H1 (cell line): ENCODE measurements at regions not wholly inside any gene's neighbourhood (a gene's known extent, or its start where the extent isn't known, plus 50 kb on each side); places are given as distances from the start of the nearest gene placed in this dataset.

Source experiments
- GABPA ChIP-seq: IDR thresholded peaks from 2 replicates; pipeline ENCODE4 v1.6.1; 2011; ENCODE audit warnings: mild to moderate bottlenecking, low read length, moderate library complexity, borderline replicate concordance; ENCODE audit not compliant: insufficient read depth
- TF ChIP-seq, protein P1 (sequence below): fragments of 300-600 bp; sonication (generic); IDR thresholded peaks from 2 replicates; pipeline ENCODE4 v1.7.1; 2012; ENCODE audit warnings: low read length, moderate library complexity, mild to moderate bottlenecking, inconsistent platforms; ENCODE audit not compliant: insufficient replicate concordance

DNA sequence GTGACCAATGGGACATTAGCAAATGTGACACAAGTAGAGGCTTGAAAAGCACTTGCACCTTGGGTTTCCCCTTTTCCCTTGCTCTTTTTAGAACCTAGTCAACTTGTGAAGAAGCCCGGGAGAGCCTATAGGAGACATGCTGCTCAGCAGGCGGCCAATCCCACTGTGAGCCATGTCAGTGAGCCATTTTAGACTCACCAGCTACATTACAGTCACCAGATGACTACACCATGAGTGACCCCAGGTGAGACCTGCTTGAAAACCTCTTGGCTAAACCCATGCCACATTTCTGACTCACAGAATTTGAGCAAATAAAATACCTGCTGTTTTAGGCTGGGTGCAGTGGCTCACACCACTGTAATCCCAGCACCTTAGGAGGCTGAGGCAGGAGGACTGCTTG, 317.5 kb downstream of the KLF12 start (continued):
- TF ChIP-seq, protein P1, sequence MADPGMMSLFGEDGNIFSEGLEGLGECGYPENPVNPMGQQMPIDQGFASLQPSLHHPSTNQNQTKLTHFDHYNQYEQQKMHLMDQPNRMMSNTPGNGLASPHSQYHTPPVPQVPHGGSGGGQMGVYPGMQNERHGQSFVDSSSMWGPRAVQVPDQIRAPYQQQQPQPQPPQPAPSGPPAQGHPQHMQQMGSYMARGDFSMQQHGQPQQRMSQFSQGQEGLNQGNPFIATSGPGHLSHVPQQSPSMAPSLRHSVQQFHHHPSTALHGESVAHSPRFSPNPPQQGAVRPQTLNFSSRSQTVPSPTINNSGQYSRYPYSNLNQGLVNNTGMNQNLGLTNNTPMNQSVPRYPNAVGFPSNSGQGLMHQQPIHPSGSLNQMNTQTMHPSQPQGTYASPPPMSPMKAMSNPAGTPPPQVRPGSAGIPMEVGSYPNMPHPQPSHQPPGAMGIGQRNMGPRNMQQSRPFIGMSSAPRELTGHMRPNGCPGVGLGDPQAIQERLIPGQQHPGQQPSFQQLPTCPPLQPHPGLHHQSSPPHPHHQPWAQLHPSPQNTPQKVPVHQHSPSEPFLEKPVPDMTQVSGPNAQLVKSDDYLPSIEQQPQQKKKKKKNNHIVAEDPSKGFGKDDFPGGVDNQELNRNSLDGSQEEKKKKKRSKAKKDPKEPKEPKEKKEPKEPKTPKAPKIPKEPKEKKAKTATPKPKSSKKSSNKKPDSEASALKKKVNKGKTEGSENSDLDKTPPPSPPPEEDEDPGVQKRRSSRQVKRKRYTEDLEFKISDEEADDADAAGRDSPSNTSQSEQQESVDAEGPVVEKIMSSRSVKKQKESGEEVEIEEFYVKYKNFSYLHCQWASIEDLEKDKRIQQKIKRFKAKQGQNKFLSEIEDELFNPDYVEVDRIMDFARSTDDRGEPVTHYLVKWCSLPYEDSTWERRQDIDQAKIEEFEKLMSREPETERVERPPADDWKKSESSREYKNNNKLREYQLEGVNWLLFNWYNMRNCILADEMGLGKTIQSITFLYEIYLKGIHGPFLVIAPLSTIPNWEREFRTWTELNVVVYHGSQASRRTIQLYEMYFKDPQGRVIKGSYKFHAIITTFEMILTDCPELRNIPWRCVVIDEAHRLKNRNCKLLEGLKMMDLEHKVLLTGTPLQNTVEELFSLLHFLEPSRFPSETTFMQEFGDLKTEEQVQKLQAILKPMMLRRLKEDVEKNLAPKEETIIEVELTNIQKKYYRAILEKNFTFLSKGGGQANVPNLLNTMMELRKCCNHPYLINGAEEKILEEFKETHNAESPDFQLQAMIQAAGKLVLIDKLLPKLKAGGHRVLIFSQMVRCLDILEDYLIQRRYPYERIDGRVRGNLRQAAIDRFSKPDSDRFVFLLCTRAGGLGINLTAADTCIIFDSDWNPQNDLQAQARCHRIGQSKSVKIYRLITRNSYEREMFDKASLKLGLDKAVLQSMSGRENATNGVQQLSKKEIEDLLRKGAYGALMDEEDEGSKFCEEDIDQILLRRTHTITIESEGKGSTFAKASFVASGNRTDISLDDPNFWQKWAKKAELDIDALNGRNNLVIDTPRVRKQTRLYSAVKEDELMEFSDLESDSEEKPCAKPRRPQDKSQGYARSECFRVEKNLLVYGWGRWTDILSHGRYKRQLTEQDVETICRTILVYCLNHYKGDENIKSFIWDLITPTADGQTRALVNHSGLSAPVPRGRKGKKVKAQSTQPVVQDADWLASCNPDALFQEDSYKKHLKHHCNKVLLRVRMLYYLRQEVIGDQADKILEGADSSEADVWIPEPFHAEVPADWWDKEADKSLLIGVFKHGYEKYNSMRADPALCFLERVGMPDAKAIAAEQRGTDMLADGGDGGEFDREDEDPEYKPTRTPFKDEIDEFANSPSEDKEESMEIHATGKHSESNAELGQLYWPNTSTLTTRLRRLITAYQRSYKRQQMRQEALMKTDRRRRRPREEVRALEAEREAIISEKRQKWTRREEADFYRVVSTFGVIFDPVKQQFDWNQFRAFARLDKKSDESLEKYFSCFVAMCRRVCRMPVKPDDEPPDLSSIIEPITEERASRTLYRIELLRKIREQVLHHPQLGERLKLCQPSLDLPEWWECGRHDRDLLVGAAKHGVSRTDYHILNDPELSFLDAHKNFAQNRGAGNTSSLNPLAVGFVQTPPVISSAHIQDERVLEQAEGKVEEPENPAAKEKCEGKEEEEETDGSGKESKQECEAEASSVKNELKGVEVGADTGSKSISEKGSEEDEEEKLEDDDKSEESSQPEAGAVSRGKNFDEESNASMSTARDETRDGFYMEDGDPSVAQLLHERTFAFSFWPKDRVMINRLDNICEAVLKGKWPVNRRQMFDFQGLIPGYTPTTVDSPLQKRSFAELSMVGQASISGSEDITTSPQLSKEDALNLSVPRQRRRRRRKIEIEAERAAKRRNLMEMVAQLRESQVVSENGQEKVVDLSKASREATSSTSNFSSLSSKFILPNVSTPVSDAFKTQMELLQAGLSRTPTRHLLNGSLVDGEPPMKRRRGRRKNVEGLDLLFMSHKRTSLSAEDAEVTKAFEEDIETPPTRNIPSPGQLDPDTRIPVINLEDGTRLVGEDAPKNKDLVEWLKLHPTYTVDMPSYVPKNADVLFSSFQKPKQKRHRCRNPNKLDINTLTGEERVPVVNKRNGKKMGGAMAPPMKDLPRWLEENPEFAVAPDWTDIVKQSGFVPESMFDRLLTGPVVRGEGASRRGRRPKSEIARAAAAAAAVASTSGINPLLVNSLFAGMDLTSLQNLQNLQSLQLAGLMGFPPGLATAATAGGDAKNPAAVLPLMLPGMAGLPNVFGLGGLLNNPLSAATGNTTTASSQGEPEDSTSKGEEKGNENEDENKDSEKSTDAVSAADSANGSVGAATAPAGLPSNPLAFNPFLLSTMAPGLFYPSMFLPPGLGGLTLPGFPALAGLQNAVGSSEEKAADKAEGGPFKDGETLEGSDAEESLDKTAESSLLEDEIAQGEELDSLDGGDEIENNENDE = no peak
- TF ChIP-seq GABPA = no peak
- TF ChIP-seq, all 59 proteins: peak for 0
